ENCODE measurements at regions not wholly inside any gene's neighbourhood (a gene's known extent, or its start where the extent isn't known, plus 50 kb on each side); places are given as distances from the start of the nearest gene placed in this dataset.

DNA sequence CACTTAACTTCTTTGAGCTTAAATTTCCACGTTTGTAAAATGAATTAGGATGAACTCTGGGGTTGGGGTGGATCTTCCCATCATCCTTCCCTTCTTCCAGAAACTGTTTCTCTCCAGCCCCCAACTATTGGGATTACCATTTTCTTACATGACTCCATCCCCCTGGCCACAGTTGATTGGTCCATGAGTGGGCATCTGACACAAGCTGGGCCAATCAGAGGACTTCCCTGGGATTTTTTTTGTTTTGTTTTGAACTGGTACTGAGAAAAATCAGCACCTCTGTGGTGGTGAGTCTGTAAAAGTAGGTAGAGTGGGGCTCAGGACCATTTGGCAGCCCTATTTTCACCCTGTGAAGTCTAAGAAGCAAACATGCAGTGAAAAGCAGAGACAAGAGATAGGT is 118.0 kb upstream of the SERTAD2 start:
- no peak overlapping the region for H3K18ac ChIP-seq (ENCODE audit: low read length)

DNA sequence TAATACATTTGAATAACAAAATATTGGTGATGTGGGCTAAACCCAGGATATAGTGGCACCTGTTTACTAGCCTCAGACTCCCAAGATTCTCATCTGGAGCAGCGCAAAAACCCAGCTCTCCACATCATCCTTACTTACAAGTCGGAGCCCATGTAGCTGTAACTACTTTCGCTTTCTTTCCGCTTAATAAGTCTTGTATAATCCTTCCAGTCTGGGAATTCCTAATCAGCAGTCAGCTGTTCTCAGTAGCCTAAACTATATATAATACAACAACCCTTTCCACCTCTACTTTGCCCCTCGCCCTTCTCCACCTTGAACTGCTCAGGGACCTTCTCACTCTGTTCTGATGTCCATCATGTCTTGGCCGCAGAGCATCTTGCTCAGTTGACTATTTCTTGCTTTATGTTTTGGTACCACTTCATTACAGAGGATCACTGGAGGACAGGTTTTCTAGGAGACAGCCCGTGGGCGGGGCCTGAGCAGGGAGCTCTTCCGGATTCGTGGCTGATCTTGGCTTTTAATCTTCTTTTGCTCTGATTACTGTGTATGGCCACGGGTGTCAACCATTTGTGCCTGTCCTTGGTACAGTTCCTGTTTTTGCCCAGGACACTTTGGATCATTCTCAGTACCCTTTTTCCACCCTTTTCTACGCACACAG is 119.9 kb upstream of the SERTAD2 start:
- no peak overlapping the region for H2BK120ac ChIP-seq (ENCODE audit: low read depth, low read length)
- H4K8ac ChIP-seq (ENCODE audit: low read depth, low read length), result no peak overlapping the region
- H3K9ac ChIP-seq (ENCODE audit: low read depth, low read length, poor library complexity), result no peak overlapping the region
- no peak overlapping the region for H2AFZ ChIP-seq (ENCODE audit: low read length)
- H3K4ac ChIP-seq (ENCODE audit: low read length), result no peak overlapping the region
- H3K14ac ChIP-seq (ENCODE audit: low read length), result no peak overlapping the region
- no peak overlapping the region for H3K27ac ChIP-seq (replicated peaks; ENCODE audit: low read length)
- no peak overlapping the region for H3K4me2 ChIP-seq (ENCODE audit: insufficient read depth, low read length, poor library complexity, severe bottlenecking)
- no peak overlapping the region for H3K18ac ChIP-seq (ENCODE audit: low read length)
- peaks cover 2 to 8% of the 10 kb centered on the region in 2 donors for H3K4me1 ChIP-seq (ENCODE audit: control insufficient read depth in 2 of 2, insufficient read depth in 1 of 2, low read depth in 1 of 2, low read length in 2 of 2)
- no peak overlapping the region for H4K91ac ChIP-seq (ENCODE audit: low read depth, low read length, poor library complexity)
- no peak overlapping the region for H3K4me3 ChIP-seq (ENCODE audit: low read length in 2 of 2)
- no peaks in the 10 kb centered on the region for H3K79me1 ChIP-seq (ENCODE audit: low read depth, low read length)
- no CpG with 5 or more reads among the region's 12 CpGs for WGBS, 2 donors (ENCODE audit: extremely low coverage in 2 of 2, insufficient read length in 2 of 2, insufficient replicate concordance in 1 of 2)
- peaks cover 0 to 24% (median 0%) of the 10 kb centered on the region in 3 experiments for H3K27me3 ChIP-seq (ENCODE audit: control insufficient read depth in 3 of 3, insufficient read depth in 3 of 3, low read depth in 1 of 3, low read length in 3 of 3)
- H3K23ac ChIP-seq (ENCODE audit: low read depth, low read length, poor library complexity), result no peak overlapping the region
- H2BK12ac ChIP-seq (ENCODE audit: low read length), result no peak overlapping the region
- no peak overlapping the region for H2BK15ac ChIP-seq (ENCODE audit: low read length)
- H3K9me3 ChIP-seq (replicated peaks in 1 of 2; ENCODE audit: control insufficient read depth in 2 of 2, insufficient read depth in 1 of 2, low read depth in 1 of 2, low read length in 2 of 2), result no peaks in the 10 kb centered on the region
- no peak overlapping the region for H2AK5ac ChIP-seq (ENCODE audit: low read depth, low read length)
- H2BK5ac ChIP-seq (ENCODE audit: low read length), result no peak overlapping the region
- DNase-seq (ENCODE audit: low spot score), result no peak
- no peaks in the 10 kb centered on the region for H3K36me3 ChIP-seq (replicated peaks in 1 of 2; ENCODE audit: control insufficient read depth in 2 of 2, insufficient read depth in 2 of 2, low read length in 2 of 2)

More for the DNA sequence above, 118.0 kb upstream of the SERTAD2 start:
- Histone ChIP-seq H3K9me3 (replicated peaks in 1 of 2; ENCODE audit: control insufficient read depth in 2 of 2, insufficient read depth in 1 of 2, low read depth in 1 of 2, low read length in 2 of 2) (no peaks in the 10 kb centered on the region), H2AFZ (ENCODE audit: low read length) (no peak overlapping the region), H3K79me1 (ENCODE audit: low read depth, low read length) (no peaks in the 10 kb centered on the region), H3K23ac (ENCODE audit: low read depth, low read length, poor library complexity) (no peak overlapping the region), H4K8ac (ENCODE audit: low read depth, low read length) (no peak overlapping the region), H2AK5ac (ENCODE audit: low read depth, low read length) (no peak overlapping the region), H3K4me1 (ENCODE audit: control insufficient read depth in 2 of 2, insufficient read depth in 1 of 2, low read depth in 1 of 2, low read length in 2 of 2) (peaks cover 2 to 8% of the 10 kb centered on the region in 2 donors), H3K4ac (ENCODE audit: low read length) (no peak overlapping the region), H4K91ac (ENCODE audit: low read depth, low read length, poor library complexity) (no peak overlapping the region), H2BK5ac (ENCODE audit: low read length) (no peak overlapping the region), H3K4me2 (ENCODE audit: insufficient read depth, low read length, poor library complexity, severe bottlenecking) (no peak overlapping the region), H3K4me3 (ENCODE audit: low read length in 2 of 2) (no peak overlapping the region), H3K14ac (ENCODE audit: low read length) (no peak overlapping the region), H3K27me3 (ENCODE audit: control insufficient read depth in 3 of 3, insufficient read depth in 3 of 3, low read depth in 1 of 3, low read length in 3 of 3) (peaks cover 0 to 18% (median 0%) of the 10 kb centered on the region in 3 experiments), H3K9ac (ENCODE audit: low read depth, low read length, poor library complexity) (no peak overlapping the region), H3K36me3 (replicated peaks in 1 of 2; ENCODE audit: control insufficient read depth in 2 of 2, insufficient read depth in 2 of 2, low read length in 2 of 2) (no peaks in the 10 kb centered on the region), H2BK120ac (ENCODE audit: low read depth, low read length) (no peak overlapping the region), H2BK15ac (ENCODE audit: low read length) (no peak overlapping the region), H2BK12ac (ENCODE audit: low read length) (no peak overlapping the region), H3K27ac (replicated peaks; ENCODE audit: low read length) (no peak overlapping the region)
- DNase-seq (ENCODE audit: low spot score), result no peak
- no CpG with 5 or more reads among the region's 1 CpG for WGBS, 2 donors (ENCODE audit: extremely low coverage in 2 of 2, insufficient read length in 2 of 2, insufficient replicate concordance in 1 of 2)

DNA sequence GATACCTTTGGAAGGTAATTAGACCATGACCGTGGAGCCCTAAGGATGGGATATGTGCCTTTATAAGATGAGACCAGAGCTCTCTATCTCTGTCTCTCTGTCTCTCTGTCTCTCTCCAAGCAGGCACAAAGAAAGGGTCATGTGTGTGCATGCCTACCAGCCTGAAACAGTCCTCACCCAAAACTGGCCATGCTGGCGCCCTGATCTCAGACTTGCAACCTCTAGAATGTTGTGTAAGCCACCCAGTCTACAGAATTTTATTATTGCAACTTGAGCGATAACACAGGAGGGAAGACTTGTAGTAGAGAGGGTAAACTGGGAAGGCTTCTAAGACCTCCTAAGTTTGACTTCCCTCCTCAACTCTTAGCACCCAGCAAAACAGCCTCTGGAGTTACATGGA is 124.1 kb upstream of the SERTAD2 start:
- no peak overlapping the region for H2BK15ac ChIP-seq (ENCODE audit: low read length)
- no peak overlapping the region for H3K18ac ChIP-seq (ENCODE audit: low read length)
- no peak overlapping the region for H3K4ac ChIP-seq (ENCODE audit: low read length)
- no peak overlapping the region for H2BK12ac ChIP-seq (ENCODE audit: low read length)
- no peak overlapping the region for H3K23ac ChIP-seq (ENCODE audit: low read depth, low read length, poor library complexity)
- H3K4me1 ChIP-seq (ENCODE audit: control insufficient read depth in 2 of 2, insufficient read depth in 1 of 2, low read depth in 1 of 2, low read length in 2 of 2), result no peaks in the 10 kb centered on the region
- H3K4me3 ChIP-seq (ENCODE audit: low read length in 2 of 2), result no peak overlapping the region
- H3K14ac ChIP-seq (ENCODE audit: low read length), result no peak overlapping the region
- H3K9ac ChIP-seq (ENCODE audit: low read depth, low read length, poor library complexity), result no peak overlapping the region
- H2AFZ ChIP-seq (ENCODE audit: low read length), result no peak overlapping the region
- no peak overlapping the region for H4K91ac ChIP-seq (ENCODE audit: low read depth, low read length, poor library complexity)
- DNase-seq (ENCODE audit: low spot score), result no peak
- H3K79me1 ChIP-seq (ENCODE audit: low read depth, low read length), result no peaks in the 10 kb centered on the region
- peaks cover 0 to 18% (median 0%) of the 10 kb centered on the region in 3 experiments for H3K27me3 ChIP-seq (ENCODE audit: control insufficient read depth in 3 of 3, insufficient read depth in 3 of 3, low read depth in 1 of 3, low read length in 3 of 3)
- H3K36me3 ChIP-seq (replicated peaks in 1 of 2; ENCODE audit: control insufficient read depth in 2 of 2, insufficient read depth in 2 of 2, low read length in 2 of 2), result no peaks in the 10 kb centered on the region
- no peak overlapping the region for H2AK5ac ChIP-seq (ENCODE audit: low read depth, low read length)
- no peaks in the 10 kb centered on the region for H3K9me3 ChIP-seq (replicated peaks in 1 of 2; ENCODE audit: control insufficient read depth in 2 of 2, insufficient read depth in 1 of 2, low read depth in 1 of 2, low read length in 2 of 2)
- H3K27ac ChIP-seq (replicated peaks; ENCODE audit: low read length), result no peak overlapping the region
- H2BK120ac ChIP-seq (ENCODE audit: low read depth, low read length), result no peak overlapping the region
- WGBS, 2 donors (ENCODE audit: extremely low coverage in 2 of 2, insufficient read length in 2 of 2, insufficient replicate concordance in 1 of 2), result no CpG with 5 or more reads among the region's 3 CpGs
- H2BK5ac ChIP-seq (ENCODE audit: low read length), result no peak overlapping the region
- H4K8ac ChIP-seq (ENCODE audit: low read depth, low read length), result no peak overlapping the region
- no peak overlapping the region for H3K4me2 ChIP-seq (ENCODE audit: insufficient read depth, low read length, poor library complexity, severe bottlenecking)

DNA sequence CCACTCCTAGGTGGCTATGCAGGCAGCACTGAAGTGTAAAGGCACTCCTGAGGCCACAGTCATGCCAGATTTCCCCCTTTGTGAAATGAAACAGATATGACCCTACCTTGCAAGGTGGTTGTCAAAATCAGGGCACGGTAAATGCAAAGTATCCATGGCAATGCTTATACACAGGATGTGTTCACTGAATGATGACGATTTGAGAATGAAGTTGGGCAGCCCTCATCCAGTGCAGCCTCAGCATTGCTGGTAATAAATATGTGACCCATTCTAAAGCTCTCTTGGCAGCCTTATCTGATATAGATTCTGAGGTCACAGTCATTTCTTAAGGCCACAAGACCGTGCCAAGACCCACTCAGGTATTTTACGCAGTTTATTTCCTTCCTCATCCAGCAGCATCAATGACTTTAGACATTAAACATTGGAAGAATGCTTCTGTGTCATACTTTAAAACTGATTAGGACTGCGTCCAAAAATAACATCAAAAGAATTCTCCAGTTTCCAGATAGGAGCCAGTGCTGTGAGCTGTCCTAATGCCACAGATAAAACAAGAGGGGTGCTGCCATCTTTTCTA is 125.5 kb upstream of the SERTAD2 start:
- H2BK5ac ChIP-seq (ENCODE audit: low read length), result no peak overlapping the region
- no peaks in the 10 kb centered on the region for H3K79me1 ChIP-seq (ENCODE audit: low read depth, low read length)
- H3K27me3 ChIP-seq (ENCODE audit: control insufficient read depth in 3 of 3, insufficient read depth in 3 of 3, low read depth in 1 of 3, low read length in 3 of 3), result peaks cover 0 to 31% (median 0%) of the 10 kb centered on the region in 3 experiments
- H2BK12ac ChIP-seq (ENCODE audit: low read length), result no peak overlapping the region
- no peak overlapping the region for H3K4me3 ChIP-seq (ENCODE audit: low read length in 2 of 2)
- H2AFZ ChIP-seq (ENCODE audit: low read length), result no peak overlapping the region
- H3K9me3 ChIP-seq (replicated peaks in 1 of 2; ENCODE audit: control insufficient read depth in 2 of 2, insufficient read depth in 1 of 2, low read depth in 1 of 2, low read length in 2 of 2), result no peaks in the 10 kb centered on the region
- no peak overlapping the region for H3K14ac ChIP-seq (ENCODE audit: low read length)
- no peak overlapping the region for H3K4me2 ChIP-seq (ENCODE audit: insufficient read depth, low read length, poor library complexity, severe bottlenecking)
- H3K23ac ChIP-seq (ENCODE audit: low read depth, low read length, poor library complexity), result no peak overlapping the region
- no peak overlapping the region for H2BK120ac ChIP-seq (ENCODE audit: low read depth, low read length)
- no peak overlapping the region for H3K18ac ChIP-seq (ENCODE audit: low read length)
- no CpG with 5 or more reads among the region's 5 CpGs for WGBS, 2 donors (ENCODE audit: extremely low coverage in 2 of 2, insufficient read length in 2 of 2, insufficient replicate concordance in 1 of 2)
- no peak overlapping the region for H2AK5ac ChIP-seq (ENCODE audit: low read depth, low read length)
- no peak overlapping the region for H4K91ac ChIP-seq (ENCODE audit: low read depth, low read length, poor library complexity)
- H3K4ac ChIP-seq (ENCODE audit: low read length), result no peak overlapping the region
- H3K27ac ChIP-seq (replicated peaks; ENCODE audit: low read length), result no peak overlapping the region
- no peak overlapping the region for H4K8ac ChIP-seq (ENCODE audit: low read depth, low read length)
- H2BK15ac ChIP-seq (ENCODE audit: low read length), result no peak overlapping the region
- DNase-seq (ENCODE audit: low spot score), result no peak
- H3K4me1 ChIP-seq (ENCODE audit: control insufficient read depth in 2 of 2, insufficient read depth in 1 of 2, low read depth in 1 of 2, low read length in 2 of 2), result no peaks in the 10 kb centered on the region
- no peaks in the 10 kb centered on the region for H3K36me3 ChIP-seq (replicated peaks in 1 of 2; ENCODE audit: control insufficient read depth in 2 of 2, insufficient read depth in 2 of 2, low read length in 2 of 2)
- H3K9ac ChIP-seq (ENCODE audit: low read depth, low read length, poor library complexity), result no peak overlapping the region
